Mesodermal cell (in vitro differentiated cells): ENCODE measurements at regions not wholly inside any gene's neighbourhood (a gene's known extent, or its start where the extent isn't known, plus 50 kb on each side); places are given as distances from the start of the nearest gene placed in this dataset.
A peak's percentile ranks its signal among the peaks of the same experiment; 100 is the strongest.

Experiments
- H3K27ac ChIP-seq: 2 replicates; pipeline ENCODE4 v1.7.0; 2013; ENCODE audit warnings: mild to moderate bottlenecking, low read depth, low read length, moderate library complexity; ENCODE audit not compliant: severe bottlenecking
- H3K36me3 ChIP-seq: 2 replicates; pipeline ENCODE4 v1.7.1; 2013; ENCODE audit warnings: mild to moderate bottlenecking, low read length, moderate library complexity; ENCODE audit not compliant: control insufficient read depth, insufficient read depth
- H3K4me1 ChIP-seq: one replicate; pipeline ENCODE4 v1.7.1; 2013; ENCODE audit warnings: mild to moderate bottlenecking, low read length; ENCODE audit not compliant: insufficient read depth, control insufficient read depth, poor library complexity, severe bottlenecking
- H3K4me3 ChIP-seq: 2 replicates; pipeline ENCODE4 v1.7.0; 2013; ENCODE audit warnings: low read length, control low read depth, mild to moderate bottlenecking; ENCODE audit not compliant: insufficient read depth, poor library complexity, severe bottlenecking; ENCODE audit errors: extremely low read depth
- H3K9me3 ChIP-seq: 2 replicates; pipeline ENCODE4 v1.7.1; 2013; ENCODE audit warnings: mild to moderate bottlenecking, low read length, moderate library complexity; ENCODE audit not compliant: control insufficient read depth
- WGBS, 2 experiments: methylation state at CpG; one replicate each; pipeline ENCODE4 v1.1.5; 2013; ENCODE audit warnings: missing lambda C conversion rate in 2 of 2; ENCODE audit not compliant: insufficient coverage in 2 of 2; 5-methylcytosine and 5-hydroxymethylcytosine counted together

GRCh38 chr3:194769020-194769643, 83.4 kb downstream of the FAM43A start:
- H3K4me1 ChIP-seq, result peaks cover 18% of the 10 kb centered on the region
- no peak overlapping the region for H3K27ac ChIP-seq
- H3K9me3 ChIP-seq, result no peaks in the 10 kb centered on the region
- WGBS, 2 experiments, result 10 to 13% methylated on average over 10 to 11 of the region's 16 CpGs
- no peaks in the 10 kb centered on the region for H3K36me3 ChIP-seq
- H3K4me3 ChIP-seq, result peak overlapping the region; percentile 18

- H3K4me3 ChIP-seq, result no peak overlapping the region
- H3K36me3 ChIP-seq, result no peaks in the 10 kb centered on the region
- peaks cover 18% of the 10 kb centered on the region for H3K4me1 ChIP-seq
- H3K27ac ChIP-seq, result no peak overlapping the region
- 81 to 95% methylated on average over 10 to 11 of the region's 13 CpGs for WGBS, 2 experiments
- H3K9me3 ChIP-seq, result no peaks in the 10 kb centered on the region
These were observed 86.7 kb downstream of the FAM43A start for GRCh38 chr3:194772241-194773000.

GRCh38 chr3:194773216-194773615, 87.5 kb downstream of the FAM43A start:
- WGBS, 2 experiments, result 71 to 80% methylated on average over 1 to 5 of the region's 5 CpGs
- Histone ChIP-seq H3K27ac (no peak overlapping the region), H3K36me3 (no peaks in the 10 kb centered on the region), H3K4me3 (no peak overlapping the region), H3K9me3 (no peaks in the 10 kb centered on the region), H3K4me1 (peaks cover 18% of the 10 kb centered on the region)

- no peaks in the 10 kb centered on the region for H3K36me3 ChIP-seq
- H3K4me1 ChIP-seq, result peaks cover 15% of the 10 kb centered on the region
- no peaks in the 10 kb centered on the region for H3K9me3 ChIP-seq
- WGBS, 2 experiments, result 90 to 91% methylated on average over 3 to 4 of the region's 5 CpGs
- H3K27ac ChIP-seq, result no peak overlapping the region
- H3K4me3 ChIP-seq, result no peak overlapping the region
These were observed 88.2 kb downstream of the FAM43A start for GRCh38 chr3:194773771-194774455.

GRCh38 chr3:194775266-194775665, 89.6 kb downstream of the FAM43A start:
- Histone ChIP-seq H3K4me3 (no peak overlapping the region), H3K36me3 (no peaks in the 10 kb centered on the region), H3K27ac (no peak overlapping the region), H3K4me1 (peaks cover 21% of the 10 kb centered on the region), H3K9me3 (no peaks in the 10 kb centered on the region)
- 81 to 90% methylated on average over 3 of the region's 3 CpGs for WGBS, 2 experiments

GRCh38 chr3:194775731-194776130, 90.0 kb downstream of the FAM43A start:
- 88 to 100% methylated on average over 2 to 3 of the region's 3 CpGs for WGBS, 2 experiments
- Histone ChIP-seq H3K9me3 (no peaks in the 10 kb centered on the region), H3K4me1 (peaks cover 22% of the 10 kb centered on the region), H3K36me3 (no peaks in the 10 kb centered on the region), H3K4me3 (no peak overlapping the region), H3K27ac (no peak overlapping the region)

- no peaks in the 10 kb centered on the region for H3K36me3 ChIP-seq
- 65 to 73% methylated on average over 3 to 4 of the region's 5 CpGs for WGBS, 2 experiments
- H3K27ac ChIP-seq, result no peak overlapping the region
- H3K4me3 ChIP-seq, result no peak overlapping the region
- H3K9me3 ChIP-seq, result no peaks in the 10 kb centered on the region
- H3K4me1 ChIP-seq, result peaks cover 17% of the 10 kb centered on the region
These were observed 92.0 kb downstream of the FAM43A start for GRCh38 chr3:194777729-194778128.

- WGBS, 2 experiments, result 70 to 92% methylated on average over 2 of the region's 4 CpGs
- H3K4me3 ChIP-seq, result no peak overlapping the region
- H3K27ac ChIP-seq, result no peak overlapping the region
- peaks cover 9% of the 10 kb centered on the region for H3K4me1 ChIP-seq
- H3K9me3 ChIP-seq, result no peaks in the 10 kb centered on the region
- no peaks in the 10 kb centered on the region for H3K36me3 ChIP-seq
These were observed 94.1 kb downstream of the FAM43A start for GRCh38 chr3:194779729-194780224.

GRCh38 chr3:194780706-194781105, 95.0 kb downstream of the FAM43A start:
- Histone ChIP-seq H3K27ac (no peak overlapping the region), H3K9me3 (no peaks in the 10 kb centered on the region), H3K4me1 (peaks cover 9% of the 10 kb centered on the region), H3K36me3 (no peaks in the 10 kb centered on the region), H3K4me3 (no peak overlapping the region)
- WGBS, 2 experiments, result 95 to 96% methylated on average over 5 of the region's 5 CpGs

GRCh38 chr3:194781617-194782016, 95.9 kb downstream of the FAM43A start:
- 73 to 89% methylated on average over 1 to 2 of the region's 2 CpGs for WGBS, 2 experiments
- Histone ChIP-seq H3K4me1 (peaks cover 9% of the 10 kb centered on the region), H3K27ac (no peak overlapping the region), H3K4me3 (no peak overlapping the region), H3K9me3 (no peaks in the 10 kb centered on the region), H3K36me3 (no peaks in the 10 kb centered on the region)
